WTC11 (cell line): ENCODE measurements at regions not wholly inside any gene's neighbourhood (a gene's known extent, or its start where the extent isn't known, plus 50 kb on each side); places are given as distances from the start of the nearest gene placed in this dataset.

ENCODE experiments used
- ATAC-seq: fragments of 200-7000 bp; cut with Tn5 transposase; 2 replicates; pipeline ENCODE4 v1.10.0; 2021; ENCODE audit warnings: mild to moderate bottlenecking, moderate library complexity
- CTCF ChIA-PET: fragments of 300-600 bp; sonication (Branson Sonifier 250); formaldehyde crosslinking; loops from one replicate; lab custom pipeline; 2021; ENCODE audit warnings: antibody characterized with exemption; lab: Charles Lee
- POLR2A ChIA-PET: fragments of 350-600 bp; sonication (Branson Sonifier 250); formaldehyde crosslinking; loops from one replicate; lab custom pipeline; 2021; ENCODE audit warnings: antibody characterized with exemption; lab: Charles Lee
- DNase-seq: peaks from one replicate; pipeline ENCODE4 v3.0.0; 2021; ENCODE audit warnings: low spot score
- H3K27ac Mint-ChIP-seq: 2 replicates; pipeline ENCODE4 v1.8.0; 2021; ENCODE audit warnings: mixed read lengths
- H3K27me3 Mint-ChIP-seq: 2 replicates; pipeline ENCODE4 v1.8.0; 2021; ENCODE audit warnings: low read depth, mild to moderate bottlenecking, moderate library complexity, mixed read lengths
- H3K36me3 Mint-ChIP-seq: 2 replicates; pipeline ENCODE4 v1.8.0; 2021; ENCODE audit warnings: mixed read lengths
- H3K4me1 Mint-ChIP-seq: 2 replicates; pipeline ENCODE4 v1.8.0; 2022; ENCODE audit warnings: mixed read lengths
- H3K4me3 Mint-ChIP-seq: 2 replicates; pipeline ENCODE4 v1.8.0; 2021; ENCODE audit warnings: mild to moderate bottlenecking, moderate library complexity, mixed read lengths
- H3K9me3 Mint-ChIP-seq: 2 replicates; pipeline ENCODE4 v1.8.0; 2021; ENCODE audit warnings: mixed read lengths
- ATF1 ChIP-seq: sonication (generic); formaldehyde crosslinking; IDR thresholded peaks from 2 replicates; pipeline ENCODE4 v1.8.1; 2023; ENCODE audit warnings: mild to moderate bottlenecking, moderate library complexity, missing genetic modification reagents
- CBFB ChIP-seq: sonication (generic); formaldehyde crosslinking; IDR thresholded peaks from 2 replicates; pipeline ENCODE4 v1.8.1; 2022; ENCODE audit warnings: mild to moderate bottlenecking, low read depth, missing genetic modification reagents
- ETV6 ChIP-seq: sonication (generic); formaldehyde crosslinking; IDR thresholded peaks from 2 replicates; pipeline ENCODE4 v1.8.1; 2022; ENCODE audit warnings: mild to moderate bottlenecking, missing genetic modification reagents
- GTF2I ChIP-seq: fragments of 250-450 bp; sonication (Bioruptor Pico); conservative IDR thresholded peaks from 2 replicates; pipeline ENCODE4 v1.4.0; 2021; ENCODE audit warnings: mild to moderate bottlenecking
- NR3C1 ChIP-seq: sonication (generic); formaldehyde crosslinking; conservative IDR thresholded peaks from 2 replicates; pipeline ENCODE4 v1.8.1; 2023; ENCODE audit warnings: low read depth, mild to moderate bottlenecking, missing genetic modification reagents
- ZNF263 ChIP-seq: sonication (generic); formaldehyde crosslinking; IDR thresholded peaks from 2 replicates; pipeline ENCODE4 v1.8.1; 2022; ENCODE audit warnings: low read depth, mild to moderate bottlenecking, moderate library complexity, missing genetic modification reagents
- ZNF317 ChIP-seq: sonication (generic); formaldehyde crosslinking; IDR thresholded peaks from 2 replicates; pipeline ENCODE4 v1.8.1; 2023; ENCODE audit warnings: low read depth, mild to moderate bottlenecking, moderate library complexity, missing genetic modification reagents, borderline replicate concordance
- ZNF416 ChIP-seq: fragments of 250-450 bp; sonication (Bioruptor Pico); IDR thresholded peaks from 2 replicates; pipeline ENCODE4 v1.9.0; 2021; ENCODE audit warnings: mild to moderate bottlenecking, inconsistent platforms
- TF ChIP-seq, protein P1 (sequence below): sonication (generic); formaldehyde crosslinking; IDR thresholded peaks from 2 replicates; pipeline ENCODE4 v1.8.1; 2023; ENCODE audit warnings: mild to moderate bottlenecking, missing genetic modification reagents
- TF ChIP-seq, protein P2 (sequence below): sonication (generic); formaldehyde crosslinking; IDR thresholded peaks from 2 replicates; pipeline ENCODE4 v1.8.1; 2023; ENCODE audit warnings: mild to moderate bottlenecking, missing genetic modification reagents, borderline replicate concordance
- TF ChIP-seq, protein P3 (sequence below): sonication (generic); formaldehyde crosslinking; IDR thresholded peaks from 2 replicates; pipeline ENCODE4 v1.8.0; 2023; ENCODE audit warnings: missing genetic modification reagents
- TF ChIP-seq, protein P4 (sequence below): sonication (generic); formaldehyde crosslinking; conservative IDR thresholded peaks from 2 replicates; pipeline ENCODE4 v1.8.1; 2022; ENCODE audit warnings: mild to moderate bottlenecking, missing genetic modification reagents
- TF ChIP-seq, protein P5 (sequence below): sonication (generic); formaldehyde crosslinking; IDR thresholded peaks from 2 replicates; pipeline ENCODE4 v1.8.0; 2022; ENCODE audit warnings: missing genetic modification reagents

DNA sequence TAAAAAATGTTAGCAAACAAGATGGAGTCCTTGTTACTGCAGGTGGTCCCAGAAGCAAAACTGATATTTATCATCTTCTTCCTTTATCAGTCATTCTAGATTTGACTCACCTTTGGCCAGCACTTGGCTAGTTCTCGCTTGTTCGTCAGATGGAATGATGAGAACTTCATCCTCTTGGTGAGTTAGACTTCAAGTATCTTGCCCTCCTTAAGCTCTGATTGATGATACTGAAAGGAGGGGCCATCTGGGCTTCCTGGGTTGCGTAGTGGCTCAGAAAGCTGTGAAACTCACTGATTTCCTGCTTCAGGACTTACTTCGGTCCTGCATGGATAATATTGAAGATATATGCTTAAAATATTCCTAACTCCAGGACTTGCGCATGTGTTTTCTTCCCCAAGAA lies 1248.2 kb upstream of the CDH9 start (continued):
- TF ChIP-seq, protein P1, sequence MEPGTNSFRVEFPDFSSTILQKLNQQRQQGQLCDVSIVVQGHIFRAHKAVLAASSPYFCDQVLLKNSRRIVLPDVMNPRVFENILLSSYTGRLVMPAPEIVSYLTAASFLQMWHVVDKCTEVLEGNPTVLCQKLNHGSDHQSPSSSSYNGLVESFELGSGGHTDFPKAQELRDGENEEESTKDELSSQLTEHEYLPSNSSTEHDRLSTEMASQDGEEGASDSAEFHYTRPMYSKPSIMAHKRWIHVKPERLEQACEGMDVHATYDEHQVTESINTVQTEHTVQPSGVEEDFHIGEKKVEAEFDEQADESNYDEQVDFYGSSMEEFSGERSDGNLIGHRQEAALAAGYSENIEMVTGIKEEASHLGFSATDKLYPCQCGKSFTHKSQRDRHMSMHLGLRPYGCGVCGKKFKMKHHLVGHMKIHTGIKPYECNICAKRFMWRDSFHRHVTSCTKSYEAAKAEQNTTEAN (CRISPR knock-in tag): no peak
- TF ChIP-seq, protein P2, sequence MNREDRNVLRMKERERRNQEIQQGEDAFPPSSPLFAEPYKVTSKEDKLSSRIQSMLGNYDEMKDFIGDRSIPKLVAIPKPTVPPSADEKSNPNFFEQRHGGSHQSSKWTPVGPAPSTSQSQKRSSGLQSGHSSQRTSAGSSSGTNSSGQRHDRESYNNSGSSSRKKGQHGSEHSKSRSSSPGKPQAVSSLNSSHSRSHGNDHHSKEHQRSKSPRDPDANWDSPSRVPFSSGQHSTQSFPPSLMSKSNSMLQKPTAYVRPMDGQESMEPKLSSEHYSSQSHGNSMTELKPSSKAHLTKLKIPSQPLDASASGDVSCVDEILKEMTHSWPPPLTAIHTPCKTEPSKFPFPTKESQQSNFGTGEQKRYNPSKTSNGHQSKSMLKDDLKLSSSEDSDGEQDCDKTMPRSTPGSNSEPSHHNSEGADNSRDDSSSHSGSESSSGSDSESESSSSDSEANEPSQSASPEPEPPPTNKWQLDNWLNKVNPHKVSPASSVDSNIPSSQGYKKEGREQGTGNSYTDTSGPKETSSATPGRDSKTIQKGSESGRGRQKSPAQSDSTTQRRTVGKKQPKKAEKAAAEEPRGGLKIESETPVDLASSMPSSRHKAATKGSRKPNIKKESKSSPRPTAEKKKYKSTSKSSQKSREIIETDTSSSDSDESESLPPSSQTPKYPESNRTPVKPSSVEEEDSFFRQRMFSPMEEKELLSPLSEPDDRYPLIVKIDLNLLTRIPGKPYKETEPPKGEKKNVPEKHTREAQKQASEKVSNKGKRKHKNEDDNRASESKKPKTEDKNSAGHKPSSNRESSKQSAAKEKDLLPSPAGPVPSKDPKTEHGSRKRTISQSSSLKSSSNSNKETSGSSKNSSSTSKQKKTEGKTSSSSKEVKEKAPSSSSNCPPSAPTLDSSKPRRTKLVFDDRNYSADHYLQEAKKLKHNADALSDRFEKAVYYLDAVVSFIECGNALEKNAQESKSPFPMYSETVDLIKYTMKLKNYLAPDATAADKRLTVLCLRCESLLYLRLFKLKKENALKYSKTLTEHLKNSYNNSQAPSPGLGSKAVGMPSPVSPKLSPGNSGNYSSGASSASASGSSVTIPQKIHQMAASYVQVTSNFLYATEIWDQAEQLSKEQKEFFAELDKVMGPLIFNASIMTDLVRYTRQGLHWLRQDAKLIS (CRISPR knock-in tag): no peak
- no peak for TF ChIP-seq CBFB (CRISPR knock-in tag)

DNA sequence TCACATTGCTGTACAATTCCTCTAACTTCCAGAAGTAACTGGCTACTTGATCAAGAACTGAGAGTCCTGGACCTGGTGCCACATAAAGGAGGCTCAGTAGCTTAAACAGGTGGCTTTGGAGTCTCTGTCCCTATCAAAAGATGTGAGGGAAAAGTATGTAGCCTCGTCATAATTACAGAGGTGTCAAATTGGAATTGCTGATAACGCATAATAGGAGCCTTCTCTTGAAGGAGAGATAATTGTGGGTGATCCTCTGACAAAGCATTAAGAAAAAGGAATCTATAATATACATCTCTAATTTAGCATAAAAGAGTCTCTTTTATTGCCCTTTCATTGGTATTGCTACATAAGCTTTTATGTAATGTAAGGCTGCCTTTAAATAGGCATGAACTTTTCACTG lies 1246.4 kb upstream of the CDH9 start:
- no peak overlapping the region for H3K4me3 Mint-ChIP-seq
- TF ChIP-seq, protein P3, sequence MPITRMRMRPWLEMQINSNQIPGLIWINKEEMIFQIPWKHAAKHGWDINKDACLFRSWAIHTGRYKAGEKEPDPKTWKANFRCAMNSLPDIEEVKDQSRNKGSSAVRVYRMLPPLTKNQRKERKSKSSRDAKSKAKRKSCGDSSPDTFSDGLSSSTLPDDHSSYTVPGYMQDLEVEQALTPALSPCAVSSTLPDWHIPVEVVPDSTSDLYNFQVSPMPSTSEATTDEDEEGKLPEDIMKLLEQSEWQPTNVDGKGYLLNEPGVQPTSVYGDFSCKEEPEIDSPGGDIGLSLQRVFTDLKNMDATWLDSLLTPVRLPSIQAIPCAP (CRISPR knock-in tag): no peak
- TF ChIP-seq ZNF263 (CRISPR knock-in tag) (no peak), GTF2I (CRISPR knock-in tag) (no peak), ATF1 (CRISPR knock-in tag) (no peak), ETV6 (CRISPR knock-in tag) (no peak)
- TF ChIP-seq, all 79 proteins: peak for 0
- no peak overlapping the region for H3K27ac Mint-ChIP-seq
- CTCF ChIA-PET: no interaction called here
- no peaks in the 10 kb centered on the region for H3K36me3 Mint-ChIP-seq
- no peak for ATAC-seq
- POLR2A ChIA-PET: no interaction called here
- H3K4me1 Mint-ChIP-seq: peaks cover 5% of the 10 kb centered on the region
- no peak for DNase-seq
- H3K27me3 Mint-ChIP-seq: no peaks in the 10 kb centered on the region
- H3K9me3 Mint-ChIP-seq: peaks cover 9% of the 10 kb centered on the region

DNA sequence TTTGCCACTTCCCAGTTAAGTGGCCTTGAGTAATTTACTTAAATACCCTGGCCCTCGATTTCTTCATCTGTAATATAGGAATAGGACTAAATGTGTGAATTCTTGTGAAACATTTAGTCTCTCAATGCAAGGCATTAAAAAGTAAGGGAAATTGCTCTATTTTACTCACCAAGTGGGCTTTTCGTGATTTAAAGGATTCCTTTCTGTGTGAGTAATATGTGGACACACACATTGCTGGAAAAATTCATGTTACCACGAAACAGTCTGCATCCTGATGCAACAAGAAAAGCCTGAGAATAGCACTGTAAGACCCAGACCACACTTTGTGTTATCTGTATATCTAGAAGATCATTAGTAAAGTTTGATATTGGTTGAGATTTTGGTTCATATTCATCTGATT lies 1243.0 kb upstream of the CDH9 start:
- no peak for DNase-seq
- H3K4me3 Mint-ChIP-seq: no peak overlapping the region
- ATAC-seq: no peak
- no peak for TF ChIP-seq ZNF416 (CRISPR knock-in tag)
- TF ChIP-seq, all 79 proteins: peak for 0
- ChIA-PET POLR2A (no interaction called here), CTCF (no interaction called here)
- Mint-ChIP-seq H3K9me3 (peaks cover 9% of the 10 kb centered on the region), H3K27ac (no peak overlapping the region), H3K4me1 (no peaks in the 10 kb centered on the region), H3K27me3 (no peaks in the 10 kb centered on the region), H3K36me3 (no peaks in the 10 kb centered on the region)

DNA sequence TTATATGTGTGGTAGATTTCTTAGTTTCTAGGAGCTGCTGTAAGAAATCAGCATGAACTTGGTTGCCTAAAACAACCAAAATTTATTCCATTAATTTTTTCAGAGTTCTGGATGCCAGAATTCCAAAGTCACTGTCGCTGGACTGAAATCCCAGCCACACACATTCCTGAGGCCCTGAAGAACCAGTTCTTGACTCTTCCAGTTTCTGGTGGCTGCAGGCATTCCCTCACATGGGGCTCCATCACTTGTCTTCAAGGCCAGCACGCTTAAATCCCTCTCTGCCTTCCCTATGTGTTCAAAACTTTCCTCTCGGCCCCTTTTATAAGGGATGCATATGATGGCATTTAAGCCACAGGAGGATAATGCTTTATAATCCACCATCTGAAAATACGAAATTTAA lies 1237.5 kb upstream of the CDH9 start:
- ChIA-PET CTCF (no interaction called here), POLR2A (no interaction called here)
- Mint-ChIP-seq H3K36me3 (no peaks in the 10 kb centered on the region), H3K9me3 (peaks cover 5% of the 10 kb centered on the region; the same call in 1 of the 2 replicates), H3K4me3 (no peak overlapping the region), H3K27me3 (no peaks in the 10 kb centered on the region), H3K27ac (no peak overlapping the region), H3K4me1 (no peaks in the 10 kb centered on the region)
- TF ChIP-seq NR3C1: no peak
- TF ChIP-seq, protein P4, sequence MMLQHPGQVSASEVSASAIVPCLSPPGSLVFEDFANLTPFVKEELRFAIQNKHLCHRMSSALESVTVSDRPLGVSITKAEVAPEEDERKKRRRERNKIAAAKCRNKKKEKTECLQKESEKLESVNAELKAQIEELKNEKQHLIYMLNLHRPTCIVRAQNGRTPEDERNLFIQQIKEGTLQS (CRISPR knock-in tag): no peak
- no peak for TF ChIP-seq ZNF317
- TF ChIP-seq ETV6 (CRISPR knock-in tag): no peak
- TF ChIP-seq, protein P5, sequence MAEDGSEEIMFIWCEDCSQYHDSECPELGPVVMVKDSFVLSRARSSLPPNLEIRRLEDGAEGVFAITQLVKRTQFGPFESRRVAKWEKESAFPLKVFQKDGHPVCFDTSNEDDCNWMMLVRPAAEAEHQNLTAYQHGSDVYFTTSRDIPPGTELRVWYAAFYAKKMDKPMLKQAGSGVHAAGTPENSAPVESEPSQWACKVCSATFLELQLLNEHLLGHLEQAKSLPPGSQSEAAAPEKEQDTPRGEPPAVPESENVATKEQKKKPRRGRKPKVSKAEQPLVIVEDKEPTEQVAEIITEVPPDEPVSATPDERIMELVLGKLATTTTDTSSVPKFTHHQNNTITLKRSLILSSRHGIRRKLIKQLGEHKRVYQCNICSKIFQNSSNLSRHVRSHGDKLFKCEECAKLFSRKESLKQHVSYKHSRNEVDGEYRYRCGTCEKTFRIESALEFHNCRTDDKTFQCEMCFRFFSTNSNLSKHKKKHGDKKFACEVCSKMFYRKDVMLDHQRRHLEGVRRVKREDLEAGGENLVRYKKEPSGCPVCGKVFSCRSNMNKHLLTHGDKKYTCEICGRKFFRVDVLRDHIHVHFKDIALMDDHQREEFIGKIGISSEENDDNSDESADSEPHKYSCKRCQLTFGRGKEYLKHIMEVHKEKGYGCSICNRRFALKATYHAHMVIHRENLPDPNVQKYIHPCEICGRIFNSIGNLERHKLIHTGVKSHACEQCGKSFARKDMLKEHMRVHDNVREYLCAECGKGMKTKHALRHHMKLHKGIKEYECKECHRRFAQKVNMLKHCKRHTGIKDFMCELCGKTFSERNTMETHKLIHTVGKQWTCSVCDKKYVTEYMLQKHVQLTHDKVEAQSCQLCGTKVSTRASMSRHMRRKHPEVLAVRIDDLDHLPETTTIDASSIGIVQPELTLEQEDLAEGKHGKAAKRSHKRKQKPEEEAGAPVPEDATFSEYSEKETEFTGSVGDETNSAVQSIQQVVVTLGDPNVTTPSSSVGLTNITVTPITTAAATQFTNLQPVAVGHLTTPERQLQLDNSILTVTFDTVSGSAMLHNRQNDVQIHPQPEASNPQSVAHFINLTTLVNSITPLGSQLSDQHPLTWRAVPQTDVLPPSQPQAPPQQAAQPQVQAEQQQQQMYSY: no peak
- no peak for ATAC-seq
- DNase-seq: no peak
